Heart right ventricle (tissue), 16 donors: ENCODE measurements at regions not wholly inside any gene's neighbourhood (a gene's known extent, or its start where the extent isn't known, plus 50 kb on each side); places are given as distances from the start of the nearest gene placed in this dataset.

Experiments
- ATAC-seq, 8 donors: fragments of 200-7000 bp; cut with Tn5 transposase; one replicate each; pipeline ENCODE4 v1.9.1; 2020; ENCODE audit warnings: mild to moderate bottlenecking in 8 of 8, moderate library complexity in 8 of 8, moderate number of reproducible peaks in 1 of 8
- DNase-seq, 2 donors: peaks; one replicate each; pipeline ENCODE4 v3.0.0-alpha.2; 2020
- H3K27ac ChIP-seq, 10 donors: fragments of 200-600 bp; sonication (generic) in 2 of 10; one replicate each; pipeline versions ENCODE4 v1.5.0 to v1.8.0; 2020 to 2022; ENCODE audit warnings: mild to moderate bottlenecking in 3 of 10
- H3K27me3 ChIP-seq, 7 donors: fragments of 200-600 bp; one replicate each; pipeline ENCODE4 v1.8.0; 2021 to 2022; ENCODE audit warnings: mild to moderate bottlenecking in 2 of 7
- H3K36me3 ChIP-seq, 9 donors: fragments of 200-600 bp; sonication (generic) in 1 of 9; one replicate each; pipeline versions ENCODE4 v1.5.0 to v1.8.0; 2020 to 2022; ENCODE audit warnings: mild to moderate bottlenecking in 2 of 9
- H3K4me1 ChIP-seq, 9 donors: fragments of 200-600 bp; sonication (generic) in 1 of 9; one replicate each; pipeline versions ENCODE4 v1.5.0 to v1.8.0; 2020 to 2022; ENCODE audit warnings: mild to moderate bottlenecking in 4 of 9
- H3K4me3 ChIP-seq, 10 donors: fragments of 200-600 bp; sonication (generic) in 2 of 10; one replicate each; pipeline versions ENCODE4 v1.5.0 to v1.8.0; 2020 to 2022; ENCODE audit warnings: mild to moderate bottlenecking in 7 of 10, moderate library complexity in 2 of 10
- H3K9me3 ChIP-seq, 11 donors: fragments of 200-600 bp in 10 of 11; sonication (generic) in 2 of 11; one replicate each; pipeline versions ENCODE4 v1.5.0 to v1.8.0; 2013 to 2022; ENCODE audit warnings: mild to moderate bottlenecking in 2 of 11, control low read depth in 1 of 11, moderate library complexity in 1 of 11
- CTCF ChIP-seq, 9 donors: fragments of 200-600 bp; sonication (generic) in 2 of 9; IDR thresholded peaks; one replicate each; pipeline versions ENCODE4 v1.5.0 to v1.8.0; 2021 to 2022; ENCODE audit warnings: antibody characterized with exemption in 9 of 9, mild to moderate bottlenecking in 5 of 9, moderate library complexity in 1 of 9
- whole genome bisulfite sequencing, 2 donors: extraction: QIAGEN DNeasy Blood & Tissue Kit; methylation state at CpG; one replicate each; pipeline ENCODE4 v1.1.7; 2013; ENCODE audit warnings: inconsistent platforms in 1 of 2; 5-methylcytosine and 5-hydroxymethylcytosine counted together
- intact Hi-C, 10 donors: fragments of 100-400 bp; cut with DNase I; formaldehyde crosslinking; loops; one replicate each; pipeline versions ENCODE4 v1.11.1 to v1.14.2; 2022
- donor health status: Arrhythmogenic right ventricular cardiomyopathy.
- donor health status: ischemic (EF 13 %, LVEDD 7.1; RV severe dilation, severe dysfunction).
- donor health status: healthy with polysubstance abuse.
- donor health status: DM: no; HTN: yes; CAD: no.
- donor health status: DM: no; HTN: no; CAD: no.
- donor health status: ischemic (EF 25% LVEDD 6.9; RV normal size, moderate dysfunction).
- donor health status: ischemic (EF 25% LVEDD 5.7; RV mildly dilated, moderate dysfunction).
- donor health status: healthy.
- donor health status: DM: yes; HTN: yes; CAD: no.
- donor health status: Ischemic cardiomyopathy.
- donor health status: ischemic (EF 35%, LVEDD 5.7; RV mildly dilated, moderate dysfunction).
- donor health status: nonischemic (EF 11% LVEDD 7.7; RV severe dilation, severe dysfunction).
- donor health status: DM: yes; HTN: yes; CAD: no.
- donor health status: PGD.
- donor health status: ischemic (EF 29% LVEDD 5.4; RV normal size, mild dysfunction).
- donor health status: nonischemic (EF 23%, LVEDD 6.1; RV moderate dilation, normal function).

GRCh38 chr4:97252615-97253154, 890.6 kb downstream of the STPG2 start:
- no peak overlapping the region for H3K27ac ChIP-seq
- no peaks in the 10 kb centered on the region for H3K4me1 ChIP-seq
- DNase-seq (no peak), ATAC-seq (no peak)
- no peaks in the 10 kb centered on the region for H3K27me3 ChIP-seq
- no peak for TF ChIP-seq CTCF (IDR thresholded peaks at IDR 0.05)
- intact Hi-C loops: no loop called here
- no peaks in the 10 kb centered on the region for H3K36me3 ChIP-seq
- H3K4me3 ChIP-seq: no peak overlapping the region
- WGBS, 2 donors: 42% methylated on average over 1 of the region's 1 CpG
- peaks cover 0 to 19% (median 0%) of the 10 kb centered on the region in 11 donors for H3K9me3 ChIP-seq

GRCh38 chr4:97262769-97263168, 880.5 kb downstream of the STPG2 start:
- no peak for ATAC-seq
- WGBS, 2 donors: 80 to 81% methylated on average over 6 of the region's 6 CpGs
- no peaks in the 10 kb centered on the region for H3K36me3 ChIP-seq
- intact Hi-C loops: no loop called here
- TF ChIP-seq CTCF (IDR thresholded peaks at IDR 0.05): no peak
- no peaks in the 10 kb centered on the region for H3K4me1 ChIP-seq
- no peak overlapping the region for H3K4me3 ChIP-seq
- no peaks in the 10 kb centered on the region for H3K27me3 ChIP-seq
- H3K9me3 ChIP-seq: peaks cover 0 to 4% (median 0%) of the 10 kb centered on the region in 11 donors
- no peak for DNase-seq
- H3K27ac ChIP-seq: no peak overlapping the region

- no peaks in the 10 kb centered on the region for H3K36me3 ChIP-seq
- ATAC-seq (no peak), DNase-seq (no peak)
- intact Hi-C loops: loop anchor here in 1 of 10 donors (5.0 kb wide), 1 partner anchor 1598 kb away; no protein-coding TSS in a partner anchor
- peaks cover 0 to 11% (median 0%) of the 10 kb centered on the region in 11 donors for H3K9me3 ChIP-seq
- H3K27ac ChIP-seq: no peak overlapping the region
- no peaks in the 10 kb centered on the region for H3K27me3 ChIP-seq
- no peaks in the 10 kb centered on the region for H3K4me1 ChIP-seq
- H3K4me3 ChIP-seq: no peak overlapping the region
- 74 to 83% methylated on average over 2 of the region's 2 CpGs for WGBS, 2 donors
- no peak for TF ChIP-seq CTCF (IDR thresholded peaks at IDR 0.05)
These were observed 873.2 kb downstream of the STPG2 start for GRCh38 chr4:97270051-97270450.

GRCh38 chr4:97279391-97279790, 863.9 kb downstream of the STPG2 start:
- DNase-seq (no peak), ATAC-seq (no peak)
- no peak overlapping the region for H3K4me3 ChIP-seq
- intact Hi-C loops: no loop called here
- peaks cover 0 to 56% (median 2%) of the 10 kb centered on the region in 11 donors for H3K9me3 ChIP-seq
- H3K4me1 ChIP-seq: no peaks in the 10 kb centered on the region
- H3K36me3 ChIP-seq: no peaks in the 10 kb centered on the region
- 51 to 55% methylated on average over 3 of the region's 3 CpGs for WGBS, 2 donors
- TF ChIP-seq CTCF (IDR thresholded peaks at IDR 0.05): no peak
- H3K27me3 ChIP-seq: no peaks in the 10 kb centered on the region
- no peak overlapping the region for H3K27ac ChIP-seq
